SK-N-SH treated with all-trans-retinoic acid at 6 μM for 48 hours (cell line): ENCODE measurements at regions not wholly inside any gene's neighbourhood (a gene's known extent, or its start where the extent isn't known, plus 50 kb on each side); places are given as distances from the start of the nearest gene placed in this dataset.

ENCODE experiments used
- ARNTL ChIP-seq: fragments of 450-650 bp; formaldehyde crosslinking; IDR thresholded peaks from 2 replicates; pipeline ENCODE4 v1.5.0; 2020; ENCODE audit warnings: low read depth, mild to moderate bottlenecking, moderate library complexity, borderline replicate concordance
- CSDC2 ChIP-seq: fragments of 250-450 bp; sonication (Bioruptor Pico); IDR thresholded peaks from 2 replicates; pipeline ENCODE4 v1.5.0; 2020; ENCODE audit warnings: mild to moderate bottlenecking, moderate library complexity
- ISL1 ChIP-seq: fragments of 250-450 bp; sonication (Bioruptor Pico); IDR thresholded peaks from 2 replicates; pipeline ENCODE4 v2.1.2; 2022; ENCODE audit warnings: mild to moderate bottlenecking, moderate library complexity
- PATZ1 ChIP-seq: fragments of 250-450 bp; sonication (Bioruptor Pico); IDR thresholded peaks from 2 replicates; pipeline ENCODE4 v1.8.0; 2020; ENCODE audit warnings: mild to moderate bottlenecking, moderate library complexity, borderline replicate concordance
- PPARA ChIP-seq: fragments of 250-450 bp; sonication (Bioruptor Pico); IDR thresholded peaks from 2 replicates; pipeline ENCODE4 v1.5.0; 2020; ENCODE audit warnings: mild to moderate bottlenecking, borderline replicate concordance
- SNAI2 ChIP-seq: fragments of 250-450 bp; sonication (Bioruptor Pico); IDR thresholded peaks from 2 replicates; pipeline ENCODE4 v1.5.0; 2020; ENCODE audit warnings: mild to moderate bottlenecking, moderate library complexity
- ZFP30 ChIP-seq: fragments of 450-650 bp; formaldehyde crosslinking; IDR thresholded peaks from 2 replicates; pipeline ENCODE4 v1.5.0; 2022; ENCODE audit warnings: mild to moderate bottlenecking, moderate library complexity
- ZNF565 ChIP-seq: fragments of 450-650 bp; formaldehyde crosslinking; conservative IDR thresholded peaks from 2 replicates; pipeline ENCODE4 v1.5.0; 2020; ENCODE audit warnings: low read depth, mild to moderate bottlenecking, moderate library complexity
- ZNF70 ChIP-seq: fragments of 450-650 bp; formaldehyde crosslinking; IDR thresholded peaks from 2 replicates; pipeline ENCODE4 v1.5.0; 2020; ENCODE audit warnings: mild to moderate bottlenecking, moderate library complexity
- TF ChIP-seq, protein P1 (sequence below): fragments of 250-450 bp; sonication (Bioruptor Pico); IDR thresholded peaks from 2 replicates; pipeline ENCODE4 v1.5.0; 2020; ENCODE audit warnings: mild to moderate bottlenecking, moderate library complexity

DNA sequence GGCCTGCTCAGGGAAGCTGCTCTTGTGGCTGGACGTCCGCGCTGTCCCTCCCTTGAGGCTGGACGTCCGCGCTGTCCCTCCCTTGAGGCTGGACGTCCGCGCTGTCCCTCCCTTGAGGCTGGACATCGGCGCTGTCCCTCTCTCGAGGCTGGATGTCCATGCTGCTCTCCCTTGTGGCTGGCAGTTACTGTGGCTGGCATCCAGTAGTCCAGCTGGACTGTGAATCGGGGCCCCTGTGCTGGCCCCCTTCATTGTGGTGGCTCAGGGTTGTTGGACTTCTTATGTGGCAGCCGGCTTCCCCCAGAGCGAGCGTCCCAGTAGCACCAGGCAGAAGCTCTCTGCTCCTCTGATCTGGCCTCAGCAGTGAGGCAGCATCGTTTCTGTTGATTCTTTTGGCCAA is 141.5 kb downstream of the IRF8 start:
- TF ChIP-seq SNAI2 = no peak
- TF ChIP-seq ISL1 = no peak
- TF ChIP-seq PATZ1 (CRISPR knock-in tag) = no peak
- no peak for TF ChIP-seq ARNTL (CRISPR knock-in tag)
- TF ChIP-seq ZNF70 (CRISPR knock-in tag) = no peak
- TF ChIP-seq, protein P1, sequence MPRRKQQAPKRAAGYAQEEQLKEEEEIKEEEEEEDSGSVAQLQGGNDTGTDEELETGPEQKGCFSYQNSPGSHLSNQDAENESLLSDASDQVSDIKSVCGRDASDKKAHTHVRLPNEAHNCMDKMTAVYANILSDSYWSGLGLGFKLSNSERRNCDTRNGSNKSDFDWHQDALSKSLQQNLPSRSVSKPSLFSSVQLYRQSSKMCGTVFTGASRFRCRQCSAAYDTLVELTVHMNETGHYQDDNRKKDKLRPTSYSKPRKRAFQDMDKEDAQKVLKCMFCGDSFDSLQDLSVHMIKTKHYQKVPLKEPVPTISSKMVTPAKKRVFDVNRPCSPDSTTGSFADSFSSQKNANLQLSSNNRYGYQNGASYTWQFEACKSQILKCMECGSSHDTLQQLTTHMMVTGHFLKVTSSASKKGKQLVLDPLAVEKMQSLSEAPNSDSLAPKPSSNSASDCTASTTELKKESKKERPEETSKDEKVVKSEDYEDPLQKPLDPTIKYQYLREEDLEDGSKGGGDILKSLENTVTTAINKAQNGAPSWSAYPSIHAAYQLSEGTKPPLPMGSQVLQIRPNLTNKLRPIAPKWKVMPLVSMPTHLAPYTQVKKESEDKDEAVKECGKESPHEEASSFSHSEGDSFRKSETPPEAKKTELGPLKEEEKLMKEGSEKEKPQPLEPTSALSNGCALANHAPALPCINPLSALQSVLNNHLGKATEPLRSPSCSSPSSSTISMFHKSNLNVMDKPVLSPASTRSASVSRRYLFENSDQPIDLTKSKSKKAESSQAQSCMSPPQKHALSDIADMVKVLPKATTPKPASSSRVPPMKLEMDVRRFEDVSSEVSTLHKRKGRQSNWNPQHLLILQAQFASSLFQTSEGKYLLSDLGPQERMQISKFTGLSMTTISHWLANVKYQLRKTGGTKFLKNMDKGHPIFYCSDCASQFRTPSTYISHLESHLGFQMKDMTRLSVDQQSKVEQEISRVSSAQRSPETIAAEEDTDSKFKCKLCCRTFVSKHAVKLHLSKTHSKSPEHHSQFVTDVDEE (CRISPR knock-in tag) = no peak
- TF ChIP-seq PPARA = no peak
- TF ChIP-seq ZNF565 (CRISPR knock-in tag) = no peak
- TF ChIP-seq ZFP30 = no peak
- TF ChIP-seq CSDC2 (CRISPR knock-in tag) = no peak
